ENCODE measurements at regions not wholly inside any gene's neighbourhood (a gene's known extent, or its start where the extent isn't known, plus 50 kb on each side); places are given as distances from the start of the nearest gene placed in this dataset.

DNA sequence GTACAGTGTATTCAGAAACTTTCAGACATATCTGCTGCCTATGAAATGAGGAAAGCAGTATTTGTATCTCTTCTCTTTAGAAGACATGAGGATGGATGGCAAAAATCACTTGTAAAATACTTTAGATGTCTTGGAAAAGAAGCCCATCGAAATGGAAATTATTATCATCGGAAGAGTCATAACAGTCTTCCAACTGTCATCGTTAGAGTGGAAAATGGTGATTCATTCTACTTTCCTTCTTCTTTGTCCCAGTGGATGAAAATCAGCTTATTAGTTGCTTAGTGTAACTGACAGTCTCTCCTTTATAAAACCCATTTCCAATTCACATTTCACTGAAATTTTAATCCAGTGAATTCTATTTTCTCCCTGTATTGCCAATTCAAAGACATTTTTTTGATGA is 1323.7 kb upstream of the PIK3C3 start:
- Histone ChIP-seq H3K27ac (ENCODE audit: low read depth in 2 of 2, low read length in 2 of 2) (no peak overlapping the region), H3K4me1 (ENCODE audit: control insufficient read depth in 2 of 2, insufficient read depth in 2 of 2, low read length in 2 of 2) (no peaks in the 10 kb centered on the region)

DNA sequence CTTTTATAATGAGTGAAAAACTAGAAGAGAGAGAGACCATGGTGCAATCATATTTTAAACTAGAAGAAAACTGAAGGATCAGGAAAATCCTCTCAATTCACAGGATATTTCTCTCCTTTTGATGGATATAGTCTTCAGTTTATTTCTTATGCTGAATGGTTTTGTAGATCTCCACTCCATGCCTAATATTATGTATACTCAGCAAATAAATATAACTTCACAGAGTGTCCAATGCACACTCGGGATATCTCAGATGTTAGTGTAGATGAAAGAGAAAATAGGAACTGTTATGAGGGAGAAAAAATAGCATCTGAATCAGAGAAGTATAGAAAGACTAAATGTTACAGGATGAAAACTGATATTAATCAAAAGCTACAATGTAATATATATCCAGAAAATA is 1324.5 kb upstream of the PIK3C3 start:
- H3K4me3 ChIP-seq (ENCODE audit: low read length in 2 of 2), result no peak overlapping the region
- H3K27ac ChIP-seq (ENCODE audit: low read depth in 2 of 2, low read length in 2 of 2), result no peak overlapping the region
- no peaks in the 10 kb centered on the region for H3K27me3 ChIP-seq (ENCODE audit: control insufficient read depth in 2 of 2, insufficient read depth in 2 of 2, low read length in 2 of 2)
- no peak overlapping the region for H3K9ac ChIP-seq (ENCODE audit: low read depth in 1 of 2, low read length in 2 of 2)
- H3K36me3 ChIP-seq (ENCODE audit: control insufficient read depth in 2 of 2, insufficient read depth in 2 of 2, low read length in 2 of 2), result no peaks in the 10 kb centered on the region
- no peaks in the 10 kb centered on the region for H3K9me3 ChIP-seq (ENCODE audit: control insufficient read depth in 2 of 2, low read length in 2 of 2)
- no peaks in the 10 kb centered on the region for H3K4me1 ChIP-seq (ENCODE audit: control insufficient read depth in 2 of 2, insufficient read depth in 2 of 2, low read length in 2 of 2)

More for the DNA sequence above, 1323.7 kb upstream of the PIK3C3 start:
- H3K36me3 ChIP-seq (ENCODE audit: control insufficient read depth in 2 of 2, insufficient read depth in 2 of 2, low read length in 2 of 2), result no peaks in the 10 kb centered on the region
- no peaks in the 10 kb centered on the region for H3K27me3 ChIP-seq (ENCODE audit: control insufficient read depth in 2 of 2, insufficient read depth in 2 of 2, low read length in 2 of 2)
- no peaks in the 10 kb centered on the region for H3K9me3 ChIP-seq (ENCODE audit: control insufficient read depth in 2 of 2, low read length in 2 of 2)
- H3K9ac ChIP-seq (ENCODE audit: low read depth in 1 of 2, low read length in 2 of 2), result no peak overlapping the region
- H3K4me3 ChIP-seq (ENCODE audit: low read length in 2 of 2), result no peak overlapping the region

DNA sequence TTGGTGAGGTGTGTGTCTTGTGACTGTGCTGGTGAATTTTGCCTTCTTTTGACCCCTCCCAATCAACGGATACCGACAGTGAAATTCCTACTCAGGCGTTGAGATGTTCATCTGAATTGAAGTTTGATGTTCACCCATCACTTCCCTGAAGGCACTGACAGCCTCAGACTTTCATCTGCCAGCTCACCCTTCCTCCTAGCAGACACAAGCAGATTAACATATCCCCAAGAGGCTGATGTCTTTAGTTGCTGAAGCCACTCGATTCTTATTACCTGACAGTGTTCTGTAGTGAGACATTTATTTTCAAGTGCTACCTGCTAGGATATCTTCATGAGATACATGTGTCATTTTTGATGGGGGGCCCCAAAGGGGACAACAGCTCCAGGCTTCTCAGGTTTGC is 1330.1 kb upstream of the PIK3C3 start:
- Histone ChIP-seq H3K9me3 (ENCODE audit: control insufficient read depth in 2 of 2, low read length in 2 of 2) (no peaks in the 10 kb centered on the region), H3K9ac (ENCODE audit: low read depth in 1 of 2, low read length in 2 of 2) (no peak overlapping the region), H3K36me3 (ENCODE audit: control insufficient read depth in 2 of 2, insufficient read depth in 2 of 2, low read length in 2 of 2) (no peaks in the 10 kb centered on the region), H3K27ac (ENCODE audit: low read depth in 2 of 2, low read length in 2 of 2) (no peak overlapping the region), H3K4me1 (ENCODE audit: control insufficient read depth in 2 of 2, insufficient read depth in 2 of 2, low read length in 2 of 2) (no peaks in the 10 kb centered on the region), H3K4me3 (ENCODE audit: low read length in 2 of 2) (no peak overlapping the region), H3K27me3 (ENCODE audit: control insufficient read depth in 2 of 2, insufficient read depth in 2 of 2, low read length in 2 of 2) (no peaks in the 10 kb centered on the region)

DNA sequence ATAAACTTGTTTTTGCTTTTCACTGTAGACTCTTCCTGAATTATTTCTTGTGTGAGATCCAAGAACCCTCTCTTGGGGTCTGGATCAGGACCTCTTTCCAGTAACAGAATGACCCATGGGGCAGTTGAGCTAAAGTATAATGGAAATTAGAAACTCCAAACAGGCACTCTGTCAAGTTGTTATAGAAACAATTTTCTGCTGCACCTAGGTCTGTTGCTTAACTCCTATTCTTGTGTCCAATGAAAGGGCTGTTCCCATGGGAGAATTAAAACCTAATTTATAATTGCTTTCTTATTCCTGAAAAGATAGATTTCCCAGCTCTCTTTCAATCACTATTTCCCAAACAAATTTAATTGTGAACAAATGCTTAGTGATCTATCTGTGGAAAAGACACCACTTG is 1341.3 kb upstream of the PIK3C3 start:
- Histone ChIP-seq H3K27ac (ENCODE audit: low read depth in 2 of 2, low read length in 2 of 2) (no peak overlapping the region), H3K9me3 (ENCODE audit: control insufficient read depth in 2 of 2, low read length in 2 of 2) (no peaks in the 10 kb centered on the region), H3K9ac (ENCODE audit: low read depth in 1 of 2, low read length in 2 of 2) (no peak overlapping the region), H3K27me3 (ENCODE audit: control insufficient read depth in 2 of 2, insufficient read depth in 2 of 2, low read length in 2 of 2) (no peaks in the 10 kb centered on the region), H3K36me3 (ENCODE audit: control insufficient read depth in 2 of 2, insufficient read depth in 2 of 2, low read length in 2 of 2) (no peaks in the 10 kb centered on the region), H3K4me3 (ENCODE audit: low read length in 2 of 2) (no peak overlapping the region), H3K4me1 (ENCODE audit: control insufficient read depth in 2 of 2, insufficient read depth in 2 of 2, low read length in 2 of 2) (no peaks in the 10 kb centered on the region)

DNA sequence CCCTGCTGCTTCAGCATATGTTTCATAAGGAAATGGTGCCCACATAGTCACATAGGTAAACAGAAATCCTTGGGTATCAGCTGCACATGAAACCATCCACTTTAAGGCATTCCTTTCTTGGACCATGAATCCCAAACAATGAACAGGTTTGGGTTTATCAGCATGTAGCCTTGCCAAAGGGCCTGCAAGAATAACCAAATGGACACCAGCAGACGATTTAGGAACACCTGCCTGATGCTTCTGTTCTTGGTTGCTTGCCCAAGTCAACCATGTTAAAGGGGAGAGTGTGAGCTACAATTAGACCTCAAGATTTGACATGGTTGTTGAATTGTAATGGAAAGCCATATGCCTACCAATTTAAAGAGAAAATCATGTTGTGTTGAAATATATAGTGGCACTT is 1342.7 kb upstream of the PIK3C3 start:
- Histone ChIP-seq H3K4me3 (ENCODE audit: low read length in 2 of 2) (no peak overlapping the region), H3K27me3 (ENCODE audit: control insufficient read depth in 2 of 2, insufficient read depth in 2 of 2, low read length in 2 of 2) (no peaks in the 10 kb centered on the region), H3K9me3 (ENCODE audit: control insufficient read depth in 2 of 2, low read length in 2 of 2) (no peaks in the 10 kb centered on the region), H3K4me1 (ENCODE audit: control insufficient read depth in 2 of 2, insufficient read depth in 2 of 2, low read length in 2 of 2) (no peaks in the 10 kb centered on the region), H3K27ac (ENCODE audit: low read depth in 2 of 2, low read length in 2 of 2) (no peak overlapping the region), H3K36me3 (ENCODE audit: control insufficient read depth in 2 of 2, insufficient read depth in 2 of 2, low read length in 2 of 2) (no peaks in the 10 kb centered on the region), H3K9ac (ENCODE audit: low read depth in 1 of 2, low read length in 2 of 2) (no peak overlapping the region)

DNA sequence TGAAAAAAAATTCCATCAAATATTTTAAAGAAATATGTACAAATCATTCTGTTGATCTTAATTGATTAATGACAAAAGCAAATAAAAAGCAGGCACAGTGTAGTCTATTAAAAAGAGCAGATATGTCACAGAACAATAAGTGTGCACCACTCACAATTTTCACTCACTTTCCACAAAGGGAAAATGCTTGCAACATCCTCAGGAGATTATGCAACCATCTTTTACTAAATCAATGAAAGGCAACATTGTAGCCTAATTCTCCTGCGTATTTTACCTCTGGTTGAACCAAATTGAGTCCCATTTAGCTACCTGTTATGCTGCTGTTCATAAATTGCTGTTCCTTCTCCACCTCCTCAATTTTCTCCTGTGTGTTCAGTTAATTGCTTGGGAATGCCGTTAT is 1346.8 kb upstream of the PIK3C3 start:
- Histone ChIP-seq H3K4me1 (ENCODE audit: control insufficient read depth in 2 of 2, insufficient read depth in 2 of 2, low read length in 2 of 2) (no peaks in the 10 kb centered on the region), H3K9me3 (ENCODE audit: control insufficient read depth in 2 of 2, low read length in 2 of 2) (peaks cover 0 to 2% of the 10 kb centered on the region in 2 donors), H3K36me3 (ENCODE audit: control insufficient read depth in 2 of 2, insufficient read depth in 2 of 2, low read length in 2 of 2) (no peaks in the 10 kb centered on the region), H3K27ac (ENCODE audit: low read depth in 2 of 2, low read length in 2 of 2) (no peak overlapping the region), H3K27me3 (ENCODE audit: control insufficient read depth in 2 of 2, insufficient read depth in 2 of 2, low read length in 2 of 2) (no peaks in the 10 kb centered on the region), H3K4me3 (ENCODE audit: low read length in 2 of 2) (no peak overlapping the region), H3K9ac (ENCODE audit: low read depth in 1 of 2, low read length in 2 of 2) (no peak overlapping the region)

DNA sequence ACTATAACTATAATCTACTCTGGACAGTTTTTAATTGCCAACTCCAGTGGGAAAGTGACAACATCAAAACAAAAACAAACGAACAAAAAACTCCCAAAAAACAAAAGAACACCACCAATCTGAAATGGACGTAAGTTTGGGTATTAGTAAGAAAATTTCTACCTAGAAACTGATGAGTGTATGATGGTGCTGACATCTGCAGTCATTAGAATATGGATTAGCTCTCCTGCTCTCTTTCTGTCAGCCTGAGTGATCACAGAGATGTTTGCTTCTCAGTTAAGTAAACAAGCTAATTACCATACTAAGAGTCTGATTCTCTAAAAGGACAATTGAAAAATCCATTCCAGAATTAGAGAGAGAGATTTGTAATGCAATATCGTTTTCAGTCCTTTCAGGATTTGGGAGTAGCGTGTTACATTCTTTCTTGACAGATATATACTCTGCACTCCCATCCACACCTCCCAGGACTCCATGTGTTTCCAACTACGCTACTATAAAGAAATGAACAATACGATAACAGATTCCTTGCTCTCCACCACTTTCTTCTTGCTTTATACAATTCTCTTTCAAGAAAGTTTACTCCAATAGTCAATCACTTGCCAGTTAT is 1347.4 kb upstream of the PIK3C3 start:
- H3K36me3 ChIP-seq (ENCODE audit: control insufficient read depth in 2 of 2, insufficient read depth in 2 of 2, low read length in 2 of 2), result no peaks in the 10 kb centered on the region
- H3K9me3 ChIP-seq (ENCODE audit: control insufficient read depth in 2 of 2, low read length in 2 of 2), result peaks cover 0 to 2% of the 10 kb centered on the region in 2 donors
- no peak overlapping the region for H3K4me3 ChIP-seq (ENCODE audit: low read length in 2 of 2)
- H3K4me1 ChIP-seq (ENCODE audit: control insufficient read depth in 2 of 2, insufficient read depth in 2 of 2, low read length in 2 of 2), result no peaks in the 10 kb centered on the region
- H3K27me3 ChIP-seq (ENCODE audit: control insufficient read depth in 2 of 2, insufficient read depth in 2 of 2, low read length in 2 of 2), result no peaks in the 10 kb centered on the region
- no peak overlapping the region for H3K27ac ChIP-seq (ENCODE audit: low read depth in 2 of 2, low read length in 2 of 2)
- no peak overlapping the region for H3K9ac ChIP-seq (ENCODE audit: low read depth in 1 of 2, low read length in 2 of 2)

DNA sequence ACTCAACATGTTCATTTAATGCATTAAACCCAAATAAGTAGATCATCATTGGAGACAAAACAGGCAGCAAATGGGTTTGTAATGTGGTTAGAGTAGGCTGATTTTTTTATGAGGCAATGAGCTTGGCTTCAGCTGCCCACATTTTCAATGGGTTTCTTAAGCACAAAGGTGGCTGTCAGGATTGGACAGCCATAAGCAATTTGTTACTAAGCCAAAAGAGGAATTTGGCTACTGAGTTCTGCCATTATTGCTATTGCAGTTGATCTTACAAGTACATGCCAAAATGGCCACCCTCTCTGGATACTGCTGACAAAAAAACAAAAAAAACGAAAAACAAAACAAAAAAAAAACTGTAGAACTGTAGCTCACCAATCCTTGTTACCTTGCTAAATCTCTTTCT is 1348.0 kb upstream of the PIK3C3 start:
- H3K9me3 ChIP-seq (ENCODE audit: control insufficient read depth in 2 of 2, low read length in 2 of 2), result peaks cover 0 to 2% of the 10 kb centered on the region in 2 donors
- H3K36me3 ChIP-seq (ENCODE audit: control insufficient read depth in 2 of 2, insufficient read depth in 2 of 2, low read length in 2 of 2), result no peaks in the 10 kb centered on the region
- no peak overlapping the region for H3K9ac ChIP-seq (ENCODE audit: low read depth in 1 of 2, low read length in 2 of 2)

DNA sequence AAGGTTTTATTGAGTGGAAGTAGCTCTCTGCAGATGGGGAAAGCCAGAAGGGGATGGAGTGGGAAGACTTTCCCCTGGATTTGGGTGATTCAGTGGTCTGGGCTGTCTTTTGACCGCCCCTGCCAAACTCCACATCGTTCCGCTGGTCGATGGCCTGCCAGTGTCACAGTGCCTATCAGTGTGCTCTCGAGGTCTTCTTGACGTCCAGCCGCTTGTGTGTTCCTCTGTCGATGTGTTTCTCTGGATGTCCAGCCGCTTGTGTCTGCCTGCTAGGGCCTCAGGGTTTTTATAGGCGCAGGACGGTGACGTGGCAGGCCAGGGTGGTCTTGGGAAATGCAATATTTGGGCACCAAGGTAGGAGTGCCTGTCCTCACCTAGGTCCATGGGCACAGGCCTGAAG is 1371.4 kb upstream of the PIK3C3 start:
- Histone ChIP-seq H3K4me1 (ENCODE audit: control insufficient read depth in 2 of 2, insufficient read depth in 2 of 2, low read length in 2 of 2) (no peaks in the 10 kb centered on the region), H3K9me3 (ENCODE audit: control insufficient read depth in 2 of 2, low read length in 2 of 2) (no peaks in the 10 kb centered on the region), H3K27me3 (ENCODE audit: control insufficient read depth in 2 of 2, insufficient read depth in 2 of 2, low read length in 2 of 2) (no peaks in the 10 kb centered on the region), H3K4me3 (ENCODE audit: low read length in 2 of 2) (no peak overlapping the region), H3K27ac (ENCODE audit: low read depth in 2 of 2, low read length in 2 of 2) (no peak overlapping the region), H3K9ac (ENCODE audit: low read depth in 1 of 2, low read length in 2 of 2) (no peak overlapping the region), H3K36me3 (ENCODE audit: control insufficient read depth in 2 of 2, insufficient read depth in 2 of 2, low read length in 2 of 2) (no peaks in the 10 kb centered on the region)

More for the DNA sequence above, 1348.0 kb upstream of the PIK3C3 start:
- H3K4me3 ChIP-seq (ENCODE audit: low read length in 2 of 2), result no peak overlapping the region
- H3K4me1 ChIP-seq (ENCODE audit: control insufficient read depth in 2 of 2, insufficient read depth in 2 of 2, low read length in 2 of 2), result no peaks in the 10 kb centered on the region
- H3K27me3 ChIP-seq (ENCODE audit: control insufficient read depth in 2 of 2, insufficient read depth in 2 of 2, low read length in 2 of 2), result no peaks in the 10 kb centered on the region
- H3K27ac ChIP-seq (ENCODE audit: low read depth in 2 of 2, low read length in 2 of 2), result no peak overlapping the region

DNA sequence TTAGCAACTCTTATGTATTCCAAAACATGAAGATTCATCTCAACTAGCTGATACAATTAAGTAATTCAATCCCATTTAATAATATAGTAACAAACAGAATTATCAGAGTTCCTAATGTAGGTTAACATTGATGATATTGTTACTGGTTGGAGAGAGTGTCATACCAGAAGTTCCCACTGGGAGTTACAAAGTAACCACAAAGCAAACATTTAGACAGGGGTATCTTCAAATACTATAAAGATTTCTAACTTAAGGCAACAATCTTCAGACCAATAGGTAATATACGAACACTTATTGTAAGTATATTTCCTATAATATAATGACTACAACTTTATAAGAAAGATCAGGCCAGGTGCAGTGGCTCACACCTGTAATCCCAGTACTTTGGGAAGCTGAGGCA is 1372.9 kb upstream of the PIK3C3 start:
- Histone ChIP-seq H3K36me3 (ENCODE audit: control insufficient read depth in 2 of 2, insufficient read depth in 2 of 2, low read length in 2 of 2) (no peaks in the 10 kb centered on the region), H3K27me3 (ENCODE audit: control insufficient read depth in 2 of 2, insufficient read depth in 2 of 2, low read length in 2 of 2) (no peaks in the 10 kb centered on the region), H3K9me3 (ENCODE audit: control insufficient read depth in 2 of 2, low read length in 2 of 2) (no peaks in the 10 kb centered on the region), H3K9ac (ENCODE audit: low read depth in 1 of 2, low read length in 2 of 2) (no peak overlapping the region), H3K4me1 (ENCODE audit: control insufficient read depth in 2 of 2, insufficient read depth in 2 of 2, low read length in 2 of 2) (no peaks in the 10 kb centered on the region), H3K4me3 (ENCODE audit: low read length in 2 of 2) (no peak overlapping the region), H3K27ac (ENCODE audit: low read depth in 2 of 2, low read length in 2 of 2) (no peak overlapping the region)

DNA sequence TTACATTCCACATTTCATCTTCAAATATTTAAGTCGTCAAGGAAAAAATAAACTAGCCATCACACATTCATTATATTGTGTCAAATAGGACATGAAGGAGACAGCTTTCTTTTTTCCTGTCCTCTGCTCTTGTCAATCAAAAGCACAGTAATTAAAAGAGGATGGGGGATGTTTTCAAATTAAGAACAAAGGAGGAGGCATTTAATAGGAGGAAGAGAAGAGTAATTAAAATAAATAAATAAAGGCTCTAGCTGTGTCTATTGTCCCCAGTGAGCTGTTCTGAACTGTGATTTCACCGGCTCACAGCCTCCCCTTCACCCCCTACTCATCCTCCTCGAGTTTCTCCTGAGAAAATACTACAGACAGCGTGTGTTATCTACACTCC is 1377.1 kb upstream of the PIK3C3 start:
- Histone ChIP-seq H3K27ac (ENCODE audit: low read depth in 2 of 2, low read length in 2 of 2) (no peak overlapping the region), H3K4me1 (ENCODE audit: control insufficient read depth in 2 of 2, insufficient read depth in 2 of 2, low read length in 2 of 2) (no peaks in the 10 kb centered on the region), H3K9ac (ENCODE audit: low read depth in 1 of 2, low read length in 2 of 2) (no peak overlapping the region)

More for the DNA sequence above, 1377.1 kb upstream of the PIK3C3 start:
- Histone ChIP-seq H3K27me3 (ENCODE audit: control insufficient read depth in 2 of 2, insufficient read depth in 2 of 2, low read length in 2 of 2) (no peaks in the 10 kb centered on the region), H3K9me3 (ENCODE audit: control insufficient read depth in 2 of 2, low read length in 2 of 2) (no peaks in the 10 kb centered on the region), H3K36me3 (ENCODE audit: control insufficient read depth in 2 of 2, insufficient read depth in 2 of 2, low read length in 2 of 2) (no peaks in the 10 kb centered on the region), H3K4me3 (ENCODE audit: low read length in 2 of 2) (no peak overlapping the region)
